ENCODE measurements at regions not wholly inside any gene's neighbourhood (a gene's known extent, or its start where the extent isn't known, plus 50 kb on each side); places are given as distances from the start of the nearest gene placed in this dataset.

GRCh38 chr17:5947701-5948180 is 122.4 kb upstream of the WSCD1 start:
- no peak overlapping the region for H3K4me3 ChIP-seq (ENCODE audit: low read length)
- TF ChIP-seq CTCF (conservative IDR thresholded peaks at IDR 0.05; ENCODE audit: low read depth, low read length): no peak
- DNase-seq (ENCODE audit: low read depth): no peak

- H3K4me3 ChIP-seq (ENCODE audit: low read length): no peak overlapping the region
- no peak for DNase-seq (ENCODE audit: low read depth)
- no peak for TF ChIP-seq CTCF (conservative IDR thresholded peaks at IDR 0.05; ENCODE audit: low read depth, low read length)
These were observed 121.4 kb upstream of the WSCD1 start for GRCh38 chr17:5948811-5949210.

GRCh38 chr17:5950878-5951277 is 119.3 kb upstream of the WSCD1 start:
- no peak for DNase-seq (ENCODE audit: low read depth)
- no peak overlapping the region for H3K4me3 ChIP-seq (ENCODE audit: low read length)
- TF ChIP-seq CTCF (conservative IDR thresholded peaks at IDR 0.05; ENCODE audit: low read depth, low read length): no peak

GRCh38 chr17:5951912-5952311 is 118.3 kb upstream of the WSCD1 start:
- H3K4me3 ChIP-seq (ENCODE audit: low read length): no peak overlapping the region
- no peak for DNase-seq (ENCODE audit: low read depth)
- no peak for TF ChIP-seq CTCF (conservative IDR thresholded peaks at IDR 0.05; ENCODE audit: low read depth, low read length)

- no peak for DNase-seq (ENCODE audit: low read depth)
- TF ChIP-seq CTCF (conservative IDR thresholded peaks at IDR 0.05; ENCODE audit: low read depth, low read length): no peak
- H3K4me3 ChIP-seq (ENCODE audit: low read length): no peak overlapping the region
These were observed 117.7 kb upstream of the WSCD1 start for GRCh38 chr17:5952518-5952917.

GRCh38 chr17:5955764-5956163 is 114.4 kb upstream of the WSCD1 start:
- no peak overlapping the region for H3K4me3 ChIP-seq (ENCODE audit: low read length)
- TF ChIP-seq CTCF (conservative IDR thresholded peaks at IDR 0.05; ENCODE audit: low read depth, low read length): no peak
- DNase-seq (ENCODE audit: low read depth): no peak

GRCh38 chr17:5958850-5959249 is 111.3 kb upstream of the WSCD1 start:
- DNase-seq (ENCODE audit: low read depth): no peak

More at GRCh38 chr17:5958850-5959249, 111.3 kb upstream of the WSCD1 start:
- H3K4me3 ChIP-seq (ENCODE audit: low read length): no peak overlapping the region
- no peak for TF ChIP-seq CTCF (conservative IDR thresholded peaks at IDR 0.05; ENCODE audit: low read depth, low read length)

Data from retinal pigment epithelial cell (primary cell).